ENCODE measurements at regions not wholly inside any gene's neighbourhood (a gene's known extent, or its start where the extent isn't known, plus 50 kb on each side); places are given as distances from the start of the nearest gene placed in this dataset.

GRCh38 chr3:78249294-78249693, 1209.4 kb downstream of the ROBO2 start:
- TF ChIP-seq CC2D1A (CRISPR knock-in tag; IDR thresholded peaks at IDR 0.05) = no peak
- TF ChIP-seq MAFK (conservative IDR thresholded peaks at IDR 0.05 in 1 of 2, IDR thresholded peaks at IDR 0.05 in 1 of 2; ENCODE audit: low read length in 2 of 2) = no peak
- TF ChIP-seq GMEB1 (CRISPR knock-in tag; IDR thresholded peaks at IDR 0.05; ENCODE audit: borderline replicate concordance) = no peak
- no peak for TF ChIP-seq JUN (CRISPR knock-in tag; IDR thresholded peaks at IDR 0.05)
- TF ChIP-seq ZNF274 (CRISPR knock-in tag; IDR thresholded peaks at IDR 0.05) = no peak
- TF ChIP-seq ELF1 (CRISPR knock-in tag; IDR thresholded peaks at IDR 0.05) = no peak
- TF ChIP-seq POLR2A (IDR thresholded peaks at IDR 0.05; ENCODE audit: insufficient read depth in 1 of 2, low read depth in 2 of 2, low read length in 2 of 2) = no peak
- TF ChIP-seq ZNF224 (CRISPR knock-in tag; IDR thresholded peaks at IDR 0.05) = no peak
- no peak for TF ChIP-seq ZFY (CRISPR knock-in tag; IDR thresholded peaks at IDR 0.05)
- TF ChIP-seq ZNF3 (CRISPR knock-in tag; IDR thresholded peaks at IDR 0.05) = no peak
- no peak for TF ChIP-seq HIC2 (CRISPR knock-in tag; IDR thresholded peaks at IDR 0.05; ENCODE audit: low read depth)
- no peak for TF ChIP-seq REST (IDR thresholded peaks at IDR 0.05; ENCODE audit: borderline replicate concordance in 1 of 2, low read depth in 1 of 2, low read length in 2 of 2)
- TF ChIP-seq POLR2AphosphoS5 (IDR thresholded peaks at IDR 0.05; ENCODE audit: low read depth, low read length) = no peak
